NCI-H2029 (cell line): ENCODE measurements at regions not wholly inside any gene's neighbourhood (a gene's known extent, or its start where the extent isn't known, plus 50 kb on each side); places are given as distances from the start of the nearest gene placed in this dataset.

Experiments used
- DNase-seq: peaks from one replicate; lab custom pipeline; 2025; lab: John Stamatoyannopoulos, UW

DNA sequence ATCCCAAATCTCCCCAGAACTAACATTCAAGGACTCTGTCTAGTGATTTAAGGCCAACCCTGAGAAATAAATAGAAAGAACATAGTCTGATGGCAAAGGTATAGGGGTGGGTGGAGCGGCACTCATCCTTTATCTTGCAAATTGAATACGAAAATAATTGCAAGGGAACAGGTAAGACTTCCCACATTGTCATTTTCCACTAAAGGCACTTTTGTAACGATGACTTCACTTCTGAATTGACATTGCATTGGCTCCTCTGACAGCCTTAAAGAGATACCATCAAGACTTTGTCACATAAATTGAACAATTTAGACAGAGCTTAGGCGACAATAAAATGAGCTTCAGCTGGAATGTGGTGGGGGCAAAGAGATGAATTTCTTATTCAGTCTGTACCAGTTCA lies 75.3 kb upstream of the PLCL2 start:
- DNase-seq = no peak

GRCh38 chr3:16809993-16810392 lies 74.8 kb upstream of the PLCL2 start:
- no peak for DNase-seq

DNA sequence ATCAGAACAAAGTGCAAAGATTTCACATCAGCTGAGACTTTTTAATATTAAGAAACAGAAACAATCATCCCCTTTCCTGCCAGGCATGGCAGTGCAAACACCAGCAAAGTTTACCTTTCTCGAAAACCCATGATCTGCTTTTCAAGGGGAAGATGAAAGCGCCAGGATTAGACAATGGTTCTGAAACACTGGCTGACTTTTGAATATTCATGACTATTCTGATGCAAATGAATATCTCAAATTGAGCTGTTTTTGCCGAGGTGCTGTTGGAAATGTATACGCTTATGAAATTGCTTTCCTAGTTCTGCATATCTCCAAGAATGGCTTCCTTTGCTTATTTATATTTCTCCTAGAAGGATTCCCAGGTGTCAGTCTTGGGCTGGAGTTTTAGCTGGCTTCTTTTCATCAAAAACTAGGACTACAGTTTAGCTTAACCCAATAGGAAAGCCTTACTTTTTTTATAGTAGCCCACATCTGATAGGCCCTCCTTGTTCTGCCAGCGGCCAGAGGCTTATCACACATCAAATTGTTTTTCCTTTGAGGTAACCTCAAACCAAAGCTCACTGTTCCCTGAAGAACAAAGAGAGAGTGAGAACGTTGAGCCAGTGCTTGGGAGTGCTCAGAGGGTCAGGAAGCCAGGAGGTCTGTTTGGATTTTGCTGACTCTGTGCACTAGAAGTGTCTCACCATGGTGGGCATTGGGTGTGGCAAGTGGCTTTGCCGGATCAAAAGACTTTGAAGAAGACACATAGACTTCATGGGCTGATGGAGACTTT lies 74.0 kb upstream of the PLCL2 start:
- DNase-seq = no peak

DNA sequence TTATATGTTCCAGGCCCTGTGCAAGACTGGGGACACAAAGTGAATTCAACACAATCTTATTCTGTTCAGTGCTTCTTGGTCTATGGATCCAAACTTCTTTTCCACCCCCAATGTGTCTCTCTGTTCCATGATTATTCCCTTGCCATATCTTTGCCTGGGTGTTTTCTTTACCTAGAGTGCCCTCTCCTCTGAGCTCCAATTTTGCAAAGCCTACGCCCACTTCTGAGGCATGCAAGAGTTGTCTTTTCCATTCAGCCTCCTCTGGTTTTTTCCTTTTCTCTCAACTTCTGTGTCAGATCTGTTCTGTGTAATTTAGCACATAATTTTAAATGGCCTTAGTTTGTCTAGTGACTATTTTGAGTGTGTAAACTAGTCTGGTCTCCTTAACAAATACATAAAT lies 72.8 kb upstream of the PLCL2 start:
- no peak for DNase-seq

GRCh38 chr3:16813336-16813735 lies 71.4 kb upstream of the PLCL2 start:
- DNase-seq = no peak

- no peak for DNase-seq
Measured at GRCh38 chr3:16816048-16816780, 68.5 kb upstream of the PLCL2 start.

GRCh38 chr3:16817197-16817596 lies 67.6 kb upstream of the PLCL2 start:
- no peak for DNase-seq

DNA sequence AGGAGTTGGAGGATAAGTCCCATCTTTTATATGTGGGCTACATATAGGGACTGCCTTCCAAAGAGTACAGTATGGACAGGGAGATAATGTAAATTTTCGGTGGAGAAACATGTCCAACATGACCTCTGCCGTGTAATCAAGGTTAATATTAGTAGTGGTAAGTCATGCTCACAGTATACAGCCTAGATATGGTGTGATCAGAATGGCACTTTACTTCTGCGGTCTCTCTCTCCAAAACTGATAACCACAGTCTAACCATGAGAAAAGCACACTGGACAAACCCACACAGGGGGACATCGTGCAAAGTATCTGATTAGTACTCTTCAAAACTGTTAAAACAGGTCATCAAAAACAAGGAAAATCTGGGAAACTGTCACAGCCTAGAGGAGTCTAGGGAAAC lies 66.6 kb upstream of the PLCL2 start:
- DNase-seq = no peak

GRCh38 chr3:16818945-16819344 lies 65.8 kb upstream of the PLCL2 start:
- DNase-seq = no peak

GRCh38 chr3:16820485-16820884 lies 64.3 kb upstream of the PLCL2 start:
- no peak for DNase-seq

DNA sequence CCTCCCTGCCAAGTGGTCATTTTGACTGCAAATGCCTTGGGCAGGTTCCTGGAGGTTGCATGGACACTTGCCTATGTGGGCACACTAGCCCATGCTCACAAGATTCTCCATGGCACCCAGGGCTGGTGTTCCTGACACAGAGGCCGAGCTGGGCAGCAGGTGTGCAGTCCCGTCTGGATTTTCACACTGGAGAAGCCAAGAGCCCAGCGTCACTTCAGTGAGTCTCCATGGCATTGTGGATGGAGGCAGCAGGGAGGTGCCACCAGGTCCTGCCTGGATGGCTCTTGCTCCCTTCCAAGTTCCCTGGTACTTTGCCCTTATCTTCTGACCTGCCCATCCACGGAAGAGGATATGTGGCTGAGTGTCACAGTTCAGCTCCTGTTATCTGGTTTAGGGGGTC lies 63.7 kb upstream of the PLCL2 start:
- no peak for DNase-seq

GRCh38 chr3:16824081-16824696 lies 60.6 kb upstream of the PLCL2 start:
- DNase-seq = no peak

GRCh38 chr3:16825617-16826204 lies 59.0 kb upstream of the PLCL2 start:
- no peak for DNase-seq

DNA sequence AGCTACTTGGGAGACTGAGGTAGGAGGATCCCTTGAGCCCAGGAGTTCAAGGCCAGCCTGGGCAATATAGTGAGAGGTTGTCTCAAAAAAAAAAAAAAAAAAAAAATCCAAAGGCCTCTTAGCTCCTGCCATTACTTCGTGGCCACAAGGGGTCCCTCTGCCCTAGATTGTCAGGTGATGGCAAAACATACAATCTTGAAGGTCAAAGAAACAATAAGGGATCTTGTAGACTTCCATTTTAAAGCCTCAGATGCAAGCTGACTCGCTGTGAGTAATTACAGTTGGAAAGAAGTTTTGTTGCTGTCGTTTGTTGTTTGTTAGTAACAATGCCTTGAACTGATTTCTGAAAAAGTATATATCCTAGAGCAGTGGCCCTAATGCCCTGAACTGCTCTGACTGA lies 55.9 kb upstream of the PLCL2 start:
- DNase-seq = no peak

- no peak for DNase-seq
Measured at GRCh38 chr3:16831846-16832245, 52.9 kb upstream of the PLCL2 start.

GRCh38 chr3:16834214-16834613 lies 50.5 kb upstream of the PLCL2 start:
- no peak for DNase-seq

GRCh38 chr3:16834753-16835152 lies 50.0 kb upstream of the PLCL2 start:
- DNase-seq = peak; percentile 29
